B cell (primary cell): ENCODE measurements at regions not wholly inside any gene's neighbourhood (a gene's known extent, or its start where the extent isn't known, plus 50 kb on each side); places are given as distances from the start of the nearest gene placed in this dataset.

Source experiments
- CTCF ChIP-seq: fragments of 200-600 bp; IDR thresholded peaks from one replicate; pipeline ENCODE4 v1.8.0; 2022; ENCODE audit warnings: antibody characterized with exemption, mild to moderate bottlenecking
- EZH2 ChIP-seq: IDR thresholded peaks from 2 replicates; pipeline ENCODE4 v1.6.1; 2012; ENCODE audit warnings: borderline replicate concordance, low read depth, mild to moderate bottlenecking, moderate library complexity, low read length; ENCODE audit not compliant: insufficient read depth, poor library complexity, severe bottlenecking

GRCh38 chr3:189401196-189401595 lies 229.4 kb downstream of the TPRG1 start:
- no peak for TF ChIP-seq EZH2
- no peak for TF ChIP-seq CTCF
